ENCODE measurements at regions not wholly inside any gene's neighbourhood (a gene's known extent, or its start where the extent isn't known, plus 50 kb on each side); places are given as distances from the start of the nearest gene placed in this dataset.

DNA sequence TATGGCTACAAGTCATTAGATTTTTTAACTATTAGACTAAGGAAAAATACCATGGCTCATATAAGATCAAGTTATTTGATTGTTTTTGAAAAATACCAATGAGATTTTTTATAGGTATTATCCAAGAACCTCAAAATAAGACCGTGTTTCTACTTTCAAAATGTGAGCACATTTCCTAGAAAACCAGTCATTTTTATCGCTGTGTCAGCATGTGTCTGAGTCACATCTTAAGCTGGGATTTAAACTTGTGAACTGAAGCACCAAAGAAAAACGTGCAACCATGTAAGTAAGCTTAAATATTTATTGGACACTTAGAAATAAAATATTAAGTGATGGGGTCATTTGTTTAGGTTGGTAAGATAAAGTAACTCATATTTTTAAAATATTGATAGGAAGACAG lies 1676.0 kb upstream of the NUDT12 start:
- no peak for TF ChIP-seq POLR2A (IDR thresholded peaks at IDR 0.05)
- 60 to 63% (median 61%) methylated on average over 3 of the region's 3 CpGs for WGBS, 4 donors
- Histone ChIP-seq H3K27ac (no peak overlapping the region), H3K36me3 (no peaks in the 10 kb centered on the region), H3K4me3 (no peak overlapping the region), H3K4me1 (no peaks in the 10 kb centered on the region), H3K9me3 (no peaks in the 10 kb centered on the region), H3K27me3 (no peaks in the 10 kb centered on the region)
- no peak for ATAC-seq
- intact Hi-C loops (cut with DNase I): no loop called here
- no peak for DNase-seq

DNA sequence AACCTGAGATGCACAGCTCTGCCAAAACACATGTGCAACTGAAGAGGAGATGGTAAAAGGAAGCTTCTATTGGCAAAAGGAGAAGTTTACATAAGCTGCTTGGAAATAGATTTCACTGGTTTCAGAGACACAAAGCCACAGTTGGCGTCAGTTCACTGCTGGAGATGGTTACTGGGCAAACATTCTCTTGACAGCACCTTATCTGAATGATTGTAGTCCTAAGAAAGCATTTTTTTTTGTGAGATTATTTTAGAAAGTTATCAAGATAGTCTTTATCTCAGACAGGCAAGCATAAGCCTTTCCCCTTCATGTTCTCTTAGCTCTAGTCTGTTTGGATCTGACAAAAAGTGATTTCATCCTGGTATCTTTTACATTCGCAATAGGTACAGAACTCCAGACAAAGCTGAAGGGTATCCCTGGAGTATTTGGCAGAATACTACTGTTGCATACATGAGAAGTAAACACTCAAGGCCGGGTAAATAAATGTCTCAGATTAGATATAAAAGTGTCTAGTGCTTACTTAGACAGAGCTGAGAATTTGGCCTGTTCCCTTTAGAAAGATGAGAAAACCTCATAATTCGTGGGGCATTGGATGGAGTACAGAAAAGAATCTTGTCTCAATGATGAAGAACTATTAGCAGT lies 1668.0 kb upstream of the NUDT12 start:
- TF ChIP-seq, protein P1, sequence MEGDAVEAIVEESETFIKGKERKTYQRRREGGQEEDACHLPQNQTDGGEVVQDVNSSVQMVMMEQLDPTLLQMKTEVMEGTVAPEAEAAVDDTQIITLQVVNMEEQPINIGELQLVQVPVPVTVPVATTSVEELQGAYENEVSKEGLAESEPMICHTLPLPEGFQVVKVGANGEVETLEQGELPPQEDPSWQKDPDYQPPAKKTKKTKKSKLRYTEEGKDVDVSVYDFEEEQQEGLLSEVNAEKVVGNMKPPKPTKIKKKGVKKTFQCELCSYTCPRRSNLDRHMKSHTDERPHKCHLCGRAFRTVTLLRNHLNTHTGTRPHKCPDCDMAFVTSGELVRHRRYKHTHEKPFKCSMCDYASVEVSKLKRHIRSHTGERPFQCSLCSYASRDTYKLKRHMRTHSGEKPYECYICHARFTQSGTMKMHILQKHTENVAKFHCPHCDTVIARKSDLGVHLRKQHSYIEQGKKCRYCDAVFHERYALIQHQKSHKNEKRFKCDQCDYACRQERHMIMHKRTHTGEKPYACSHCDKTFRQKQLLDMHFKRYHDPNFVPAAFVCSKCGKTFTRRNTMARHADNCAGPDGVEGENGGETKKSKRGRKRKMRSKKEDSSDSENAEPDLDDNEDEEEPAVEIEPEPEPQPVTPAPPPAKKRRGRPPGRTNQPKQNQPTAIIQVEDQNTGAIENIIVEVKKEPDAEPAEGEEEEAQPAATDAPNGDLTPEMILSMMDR (IDR thresholded peaks at IDR 0.05): no peak
- no peak for TF ChIP-seq POLR2A (IDR thresholded peaks at IDR 0.05)
- ATAC-seq (no peak), DNase-seq (no peak)
- no peaks in the 10 kb centered on the region for H3K4me1 ChIP-seq
- WGBS, 4 donors: 26 to 40% (median 37%) methylated on average over 4 of the region's 4 CpGs
- no peaks in the 10 kb centered on the region for H3K9me3 ChIP-seq
- no peaks in the 10 kb centered on the region for H3K27me3 ChIP-seq
- intact Hi-C loops (cut with DNase I): no loop called here
- no peak overlapping the region for H3K27ac ChIP-seq
- H3K36me3 ChIP-seq: no peaks in the 10 kb centered on the region
- H3K4me3 ChIP-seq: no peak overlapping the region

DNA sequence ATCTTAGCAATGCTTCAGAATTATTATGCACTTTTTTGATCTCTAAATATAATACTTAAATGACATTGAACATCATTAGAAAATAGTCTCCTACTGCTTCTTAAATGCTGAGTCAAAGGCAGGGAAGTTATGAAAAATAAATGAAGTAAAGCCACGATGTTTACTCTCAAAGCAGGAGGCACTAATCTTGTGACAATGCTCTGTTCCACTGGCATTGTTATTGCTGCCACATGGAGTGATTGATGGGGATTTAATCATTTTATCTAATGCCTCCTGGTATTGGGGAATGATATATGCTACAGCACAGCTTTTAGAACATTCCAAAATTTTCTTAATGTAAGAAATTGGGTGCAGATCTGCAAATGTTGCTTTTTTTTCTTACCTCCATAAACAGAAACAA lies 1655.4 kb upstream of the NUDT12 start:
- Histone ChIP-seq H3K4me3 (no peak overlapping the region), H3K27ac (no peak overlapping the region), H3K27me3 (no peaks in the 10 kb centered on the region), H3K9me3 (peaks cover 0 to 7% (median 0%) of the 10 kb centered on the region in 12 donors), H3K4me1 (no peaks in the 10 kb centered on the region), H3K36me3 (no peaks in the 10 kb centered on the region)
- intact Hi-C loops (cut with DNase I): no loop called here
- WGBS, 4 donors: 15 to 32% (median 23%) methylated on average over 1 of the region's 1 CpG
- TF ChIP-seq, protein P1 (IDR thresholded peaks at IDR 0.05): no peak
- no peak for TF ChIP-seq POLR2A (IDR thresholded peaks at IDR 0.05)
- DNase-seq (no peak), ATAC-seq (no peak)

DNA sequence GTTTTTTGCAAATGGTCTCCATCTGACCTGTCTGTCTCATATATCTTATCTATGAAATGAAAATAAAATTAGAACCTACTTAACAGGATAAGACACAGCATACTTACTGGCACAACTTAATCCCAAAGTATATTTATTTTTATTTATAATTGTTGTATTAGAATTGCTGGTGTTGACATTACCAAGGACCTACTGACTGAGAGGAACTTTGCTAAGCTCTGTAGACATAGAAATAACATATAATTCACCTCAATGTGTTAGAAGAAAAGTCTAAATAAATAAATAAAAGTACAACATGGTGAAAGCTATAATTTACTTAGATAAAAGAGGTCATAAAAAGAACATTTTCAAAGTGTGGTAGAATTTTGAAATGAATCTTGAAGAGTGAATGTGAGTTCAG lies 1650.5 kb upstream of the NUDT12 start:
- H3K36me3 ChIP-seq: no peaks in the 10 kb centered on the region
- TF ChIP-seq POLR2A (IDR thresholded peaks at IDR 0.05): no peak
- TF ChIP-seq, protein P1 (IDR thresholded peaks at IDR 0.05): no peak

DNA sequence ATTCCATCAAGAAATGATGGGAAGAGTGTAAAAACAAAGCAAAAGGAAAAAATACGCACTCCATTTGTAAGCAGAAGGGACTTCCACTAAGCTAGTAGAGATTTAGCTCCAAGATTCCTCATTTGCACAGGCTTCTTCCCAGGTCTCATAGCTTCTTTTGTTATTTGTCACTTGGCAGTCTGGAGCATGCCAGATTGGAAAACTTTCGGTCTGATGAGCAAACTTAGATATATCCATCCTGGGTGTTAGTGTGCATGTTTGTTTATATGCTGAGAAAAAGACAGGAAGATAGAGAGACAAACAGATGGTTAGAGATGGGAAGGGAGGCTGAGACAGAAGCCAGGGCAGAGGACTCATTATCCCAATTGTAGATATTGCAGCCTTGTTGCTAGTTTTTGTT lies 1644.5 kb upstream of the NUDT12 start:
- DNase-seq (no peak), ATAC-seq (no peak)
- Histone ChIP-seq H3K36me3 (no peaks in the 10 kb centered on the region), H3K27ac (no peak overlapping the region), H3K9me3 (peaks cover 0 to 6% (median 0%) of the 10 kb centered on the region in 12 donors), H3K27me3 (no peaks in the 10 kb centered on the region), H3K4me1 (no peaks in the 10 kb centered on the region), H3K4me3 (no peak overlapping the region)
- 63 to 75% (median 70%) methylated on average over 2 of the region's 2 CpGs for WGBS, 4 donors
- TF ChIP-seq POLR2A (IDR thresholded peaks at IDR 0.05): no peak
- TF ChIP-seq, protein P1 (IDR thresholded peaks at IDR 0.05): no peak
- intact Hi-C loops (cut with DNase I): no loop called here

More for the DNA sequence above, 1650.5 kb upstream of the NUDT12 start:
- DNase-seq (no peak), ATAC-seq (no peak)
- H3K4me1 ChIP-seq: no peaks in the 10 kb centered on the region
- intact Hi-C loops (cut with DNase I): no loop called here
- no peak overlapping the region for H3K27ac ChIP-seq
- H3K4me3 ChIP-seq: no peak overlapping the region
- H3K9me3 ChIP-seq: no peaks in the 10 kb centered on the region
- no peaks in the 10 kb centered on the region for H3K27me3 ChIP-seq
